ENCODE measurements at regions not wholly inside any gene's neighbourhood (a gene's known extent, or its start where the extent isn't known, plus 50 kb on each side); places are given as distances from the start of the nearest gene placed in this dataset.

DNA sequence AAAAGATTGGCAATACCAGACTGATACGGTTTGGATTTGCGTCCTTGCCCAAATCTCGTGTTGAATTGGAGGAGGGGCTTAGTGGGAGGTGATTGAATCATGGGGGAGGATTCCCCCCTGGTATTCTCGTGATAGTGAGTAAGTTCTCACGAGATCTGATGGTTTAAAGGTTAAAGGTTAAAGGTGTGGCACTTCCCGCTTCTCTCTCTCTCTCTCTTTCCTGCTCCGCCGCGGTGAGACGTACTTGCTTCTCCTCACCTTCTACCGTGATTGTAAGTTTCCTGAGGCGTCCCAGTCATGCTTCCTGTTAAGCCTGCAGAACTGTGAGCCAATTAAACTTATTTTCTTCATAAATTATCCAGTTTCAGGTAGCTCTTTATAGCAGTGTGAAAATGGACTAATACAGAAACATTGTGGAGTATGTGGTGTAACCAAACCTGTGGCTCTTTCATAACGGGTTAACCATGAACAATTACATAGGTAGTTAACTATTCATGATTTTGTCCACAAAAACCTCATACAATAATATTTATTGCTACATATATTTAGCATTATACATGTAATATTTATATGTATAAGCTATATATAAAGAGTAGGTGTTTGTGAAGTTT, 107.5 kb downstream of the ANXA1 start:
- H3K27me3 ChIP-seq (ENCODE audit: control insufficient read depth, insufficient read depth, low read length) = no peaks in the 10 kb centered on the region
- DNase-seq = no peak
- H3K9me3 ChIP-seq (ENCODE audit: control insufficient read depth, low read depth, low read length) = no peaks in the 10 kb centered on the region
- H3K27ac ChIP-seq (ENCODE audit: low read length) = no peak overlapping the region
- H3K4me1 ChIP-seq (ENCODE audit: control insufficient read depth, insufficient read depth, low read length) = no peaks in the 10 kb centered on the region
- 89% methylated on average over 7 of the region's 13 CpGs for WGBS (ENCODE audit: insufficient coverage, low lambda C conversion rate)
- H3K36me3 ChIP-seq (ENCODE audit: control insufficient read depth, insufficient read depth, low read length) = no peaks in the 10 kb centered on the region
- H3K4me3 ChIP-seq (ENCODE audit: low read length) = no peak overlapping the region

DNA sequence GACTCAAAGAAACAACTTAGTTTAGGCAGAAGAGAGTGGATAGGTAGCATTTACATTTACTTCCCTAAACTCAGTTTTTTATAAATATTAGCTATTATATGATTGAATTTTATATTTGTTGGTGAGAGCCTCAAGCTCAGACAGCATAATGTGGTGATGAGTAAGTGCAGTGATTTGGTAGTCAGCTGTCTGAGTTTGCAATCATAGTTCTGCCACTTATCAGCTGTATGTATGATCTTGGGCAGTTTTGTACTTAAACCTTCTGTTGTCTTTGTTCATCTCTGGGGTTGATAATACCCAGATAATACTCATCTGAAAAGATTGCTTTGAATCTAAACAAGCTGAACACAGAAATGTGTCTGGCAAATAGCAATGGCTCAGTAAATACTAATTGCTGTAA, 108.8 kb downstream of the ANXA1 start:
- Histone ChIP-seq H3K36me3 (ENCODE audit: control insufficient read depth, insufficient read depth, low read length) (no peaks in the 10 kb centered on the region), H3K27ac (ENCODE audit: low read length) (no peak overlapping the region), H3K4me1 (ENCODE audit: control insufficient read depth, insufficient read depth, low read length) (no peaks in the 10 kb centered on the region), H3K9me3 (ENCODE audit: control insufficient read depth, low read depth, low read length) (no peaks in the 10 kb centered on the region), H3K27me3 (ENCODE audit: control insufficient read depth, insufficient read depth, low read length) (no peaks in the 10 kb centered on the region), H3K4me3 (ENCODE audit: low read length) (no peak overlapping the region)
- no peak for DNase-seq

DNA sequence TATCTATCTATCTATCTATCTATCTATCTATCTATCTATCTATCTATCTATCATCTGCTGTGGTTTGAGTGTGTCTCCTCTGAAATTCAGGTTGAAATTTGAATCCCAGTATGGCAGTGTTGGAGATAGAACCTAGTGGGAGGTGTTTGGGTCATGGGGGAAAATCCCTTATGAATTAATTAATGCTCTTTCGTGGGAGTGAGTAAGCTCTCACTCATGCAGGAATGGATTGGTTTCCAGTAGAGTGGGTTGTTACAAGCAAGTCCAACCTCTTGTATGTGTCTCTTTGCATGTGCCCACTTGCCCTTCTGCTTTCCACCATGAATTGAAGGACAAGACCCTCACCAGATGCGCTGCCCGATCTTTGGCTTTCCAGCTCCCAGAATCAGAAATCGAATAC, 113.0 kb downstream of the ANXA1 start:
- H3K27me3 ChIP-seq (ENCODE audit: control insufficient read depth, insufficient read depth, low read length) = no peaks in the 10 kb centered on the region
- 95% methylated on average over 3 of the region's 4 CpGs for WGBS (ENCODE audit: insufficient coverage, low lambda C conversion rate)
- H3K4me3 ChIP-seq (ENCODE audit: low read length) = no peak overlapping the region
- no peaks in the 10 kb centered on the region for H3K9me3 ChIP-seq (ENCODE audit: control insufficient read depth, low read depth, low read length)
- no peak overlapping the region for H3K27ac ChIP-seq (ENCODE audit: low read length)
- DNase-seq = no peak
- no peaks in the 10 kb centered on the region for H3K4me1 ChIP-seq (ENCODE audit: control insufficient read depth, insufficient read depth, low read length)
- H3K36me3 ChIP-seq (ENCODE audit: control insufficient read depth, insufficient read depth, low read length) = no peaks in the 10 kb centered on the region

DNA sequence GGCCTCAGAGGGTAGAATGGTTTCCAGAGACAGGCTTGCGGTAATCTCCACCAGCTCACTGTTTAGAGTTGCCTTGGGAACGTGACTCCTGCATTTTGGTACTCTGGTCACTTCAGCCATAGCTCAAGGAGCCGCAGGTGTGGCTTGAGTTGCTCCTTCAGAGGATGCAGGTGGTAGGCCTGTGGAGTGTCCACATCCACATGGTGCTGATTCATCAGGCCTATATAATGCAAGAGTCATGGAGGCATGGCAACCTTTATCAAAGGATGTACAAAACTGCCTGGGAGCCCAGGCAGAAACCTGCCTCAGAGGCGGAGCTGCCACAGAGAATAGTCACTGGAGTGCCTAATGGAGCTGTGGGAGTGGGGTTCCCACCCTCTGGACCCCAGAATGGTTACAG, 114.2 kb downstream of the ANXA1 start:
- H3K9me3 ChIP-seq (ENCODE audit: control insufficient read depth, low read depth, low read length) = no peaks in the 10 kb centered on the region
- no peaks in the 10 kb centered on the region for H3K27me3 ChIP-seq (ENCODE audit: control insufficient read depth, insufficient read depth, low read length)
- no peak for DNase-seq
- no peaks in the 10 kb centered on the region for H3K4me1 ChIP-seq (ENCODE audit: control insufficient read depth, insufficient read depth, low read length)
- no CpG with 5 or more reads among the region's 4 CpGs for WGBS (ENCODE audit: insufficient coverage, low lambda C conversion rate)
- H3K27ac ChIP-seq (ENCODE audit: low read length) = no peak overlapping the region
- no peaks in the 10 kb centered on the region for H3K36me3 ChIP-seq (ENCODE audit: control insufficient read depth, insufficient read depth, low read length)
- no peak overlapping the region for H3K4me3 ChIP-seq (ENCODE audit: low read length)

GRCh38 chr9:73269430-73270101, 117.9 kb downstream of the ANXA1 start:
- Histone ChIP-seq H3K27ac (ENCODE audit: low read length) (no peak overlapping the region), H3K9me3 (ENCODE audit: control insufficient read depth, low read depth, low read length) (no peaks in the 10 kb centered on the region), H3K36me3 (ENCODE audit: control insufficient read depth, insufficient read depth, low read length) (no peaks in the 10 kb centered on the region), H3K4me3 (ENCODE audit: low read length) (no peak overlapping the region), H3K27me3 (ENCODE audit: control insufficient read depth, insufficient read depth, low read length) (no peaks in the 10 kb centered on the region), H3K4me1 (ENCODE audit: control insufficient read depth, insufficient read depth, low read length) (no peaks in the 10 kb centered on the region)
- DNase-seq = peak; percentile 4 to 11
- WGBS (ENCODE audit: insufficient coverage, low lambda C conversion rate) = 20% methylated on average over 1 of the region's 4 CpGs

GRCh38 chr9:73270967-73271721, 119.5 kb downstream of the ANXA1 start:
- no peak overlapping the region for H3K27ac ChIP-seq (ENCODE audit: low read length)
- no peaks in the 10 kb centered on the region for H3K9me3 ChIP-seq (ENCODE audit: control insufficient read depth, low read depth, low read length)
- no peaks in the 10 kb centered on the region for H3K27me3 ChIP-seq (ENCODE audit: control insufficient read depth, insufficient read depth, low read length)
- H3K36me3 ChIP-seq (ENCODE audit: control insufficient read depth, insufficient read depth, low read length) = no peaks in the 10 kb centered on the region
- WGBS (ENCODE audit: insufficient coverage, low lambda C conversion rate) = 80% methylated on average over 1 of the region's 3 CpGs
- no peaks in the 10 kb centered on the region for H3K4me1 ChIP-seq (ENCODE audit: control insufficient read depth, insufficient read depth, low read length)
- no peak overlapping the region for H3K4me3 ChIP-seq (ENCODE audit: low read length)
- peak; percentile 2 to 25 for DNase-seq

DNA sequence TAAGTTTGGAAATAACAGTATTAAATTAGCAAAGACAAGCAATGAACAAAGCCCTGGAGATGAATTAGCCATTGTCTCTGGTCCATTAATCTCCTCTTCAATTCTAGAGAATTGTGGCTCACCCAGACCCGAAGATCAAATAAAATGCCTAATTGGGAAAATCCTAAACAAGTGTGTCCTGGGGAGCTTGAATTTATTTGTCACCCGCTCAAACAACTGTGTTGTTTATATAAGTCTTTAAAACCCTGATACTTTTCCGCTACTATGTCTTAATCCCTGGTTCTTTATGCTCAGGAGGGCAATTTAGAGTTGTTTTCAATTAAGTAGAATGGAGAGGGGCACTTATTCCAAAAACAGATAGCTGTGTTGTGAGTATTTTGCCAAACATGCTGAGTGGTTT, 128.4 kb downstream of the ANXA1 start:
- no peak overlapping the region for H3K27ac ChIP-seq (ENCODE audit: low read length)
- no peaks in the 10 kb centered on the region for H3K36me3 ChIP-seq (ENCODE audit: control insufficient read depth, insufficient read depth, low read length)
- no CpG with 5 or more reads among the region's 3 CpGs for WGBS (ENCODE audit: insufficient coverage, low lambda C conversion rate)
- no peaks in the 10 kb centered on the region for H3K9me3 ChIP-seq (ENCODE audit: control insufficient read depth, low read depth, low read length)
- no peaks in the 10 kb centered on the region for H3K27me3 ChIP-seq (ENCODE audit: control insufficient read depth, insufficient read depth, low read length)
- no peaks in the 10 kb centered on the region for H3K4me1 ChIP-seq (ENCODE audit: control insufficient read depth, insufficient read depth, low read length)
- no peak for DNase-seq
- no peak overlapping the region for H3K4me3 ChIP-seq (ENCODE audit: low read length)

- Histone ChIP-seq H3K9me3 (ENCODE audit: control insufficient read depth, low read depth, low read length) (no peaks in the 10 kb centered on the region), H3K27me3 (ENCODE audit: control insufficient read depth, insufficient read depth, low read length) (no peaks in the 10 kb centered on the region), H3K27ac (ENCODE audit: low read length) (no peak overlapping the region), H3K4me1 (ENCODE audit: control insufficient read depth, insufficient read depth, low read length) (no peaks in the 10 kb centered on the region), H3K36me3 (ENCODE audit: control insufficient read depth, insufficient read depth, low read length) (no peaks in the 10 kb centered on the region), H3K4me3 (ENCODE audit: low read length) (no peak overlapping the region)
- 75% methylated on average over 1 of the region's 9 CpGs for WGBS (ENCODE audit: insufficient coverage, low lambda C conversion rate)
- no peak for DNase-seq
Measured at GRCh38 chr9:73284377-73284776, 132.7 kb downstream of the ANXA1 start.

- Histone ChIP-seq H3K9me3 (ENCODE audit: control insufficient read depth, low read depth, low read length) (no peaks in the 10 kb centered on the region), H3K4me1 (ENCODE audit: control insufficient read depth, insufficient read depth, low read length) (no peaks in the 10 kb centered on the region), H3K36me3 (ENCODE audit: control insufficient read depth, insufficient read depth, low read length) (no peaks in the 10 kb centered on the region), H3K4me3 (ENCODE audit: low read length) (no peak overlapping the region), H3K27me3 (ENCODE audit: control insufficient read depth, insufficient read depth, low read length) (no peaks in the 10 kb centered on the region), H3K27ac (ENCODE audit: low read length) (no peak overlapping the region)
- no peak for DNase-seq
- 89% methylated on average over 1 of the region's 2 CpGs for WGBS (ENCODE audit: insufficient coverage, low lambda C conversion rate)
Measured at GRCh38 chr9:73294336-73294735, 142.7 kb downstream of the ANXA1 start.

- no peak for DNase-seq
- Histone ChIP-seq H3K9me3 (ENCODE audit: control insufficient read depth, low read depth, low read length) (no peaks in the 10 kb centered on the region), H3K36me3 (ENCODE audit: control insufficient read depth, insufficient read depth, low read length) (no peaks in the 10 kb centered on the region), H3K27ac (ENCODE audit: low read length) (no peak overlapping the region), H3K27me3 (ENCODE audit: control insufficient read depth, insufficient read depth, low read length) (no peaks in the 10 kb centered on the region), H3K4me3 (ENCODE audit: low read length) (no peak overlapping the region), H3K4me1 (ENCODE audit: control insufficient read depth, insufficient read depth, low read length) (no peaks in the 10 kb centered on the region)
Measured at GRCh38 chr9:73325983-73326382, 174.3 kb downstream of the ANXA1 start.

DNA sequence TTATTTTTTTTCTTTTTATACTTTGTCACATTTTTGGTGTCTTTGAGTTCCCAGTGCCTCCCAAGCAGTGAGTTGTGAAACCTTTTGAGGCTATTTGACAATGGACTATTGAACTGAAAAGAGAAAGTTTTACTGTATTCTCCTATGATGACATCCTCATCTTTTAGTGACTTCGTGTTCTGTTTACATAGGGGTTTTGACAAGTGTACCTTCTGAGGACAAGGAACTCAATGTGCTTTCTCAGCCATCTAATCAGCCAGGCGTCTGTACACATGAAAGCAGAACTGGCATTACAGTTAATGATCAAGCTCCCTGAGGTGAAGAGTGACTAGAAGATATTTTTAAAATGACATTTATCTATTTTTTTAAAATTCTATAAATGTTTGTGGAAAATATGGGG, 175.5 kb downstream of the ANXA1 start:
- Histone ChIP-seq H3K9me3 (ENCODE audit: control insufficient read depth, low read depth, low read length) (no peaks in the 10 kb centered on the region), H3K4me3 (ENCODE audit: low read length) (no peak overlapping the region), H3K27me3 (ENCODE audit: control insufficient read depth, insufficient read depth, low read length) (no peaks in the 10 kb centered on the region), H3K4me1 (ENCODE audit: control insufficient read depth, insufficient read depth, low read length) (no peaks in the 10 kb centered on the region), H3K27ac (ENCODE audit: low read length) (no peak overlapping the region), H3K36me3 (ENCODE audit: control insufficient read depth, insufficient read depth, low read length) (no peaks in the 10 kb centered on the region)
- no peak for DNase-seq
- no CpG with 5 or more reads among the region's 2 CpGs for WGBS (ENCODE audit: insufficient coverage, low lambda C conversion rate)

All from large intestine (tissue), 3 donors.